22Rv1 (cell line): ENCODE measurements at regions not wholly inside any gene's neighbourhood (a gene's known extent, or its start where the extent isn't known, plus 50 kb on each side); places are given as distances from the start of the nearest gene placed in this dataset.

Experiments used
- ZFX ChIP-seq: fragments of 450-650 bp; IDR thresholded peaks from 2 replicates; pipeline ENCODE4 v1.6.1; 2017; ENCODE audit warnings: antibody characterized with exemption, borderline replicate concordance
- TF ChIP-seq, protein P1 (sequence below): fragments of 450-650 bp; IDR thresholded peaks from 2 replicates; pipeline ENCODE4 v1.5.1; 2017; ENCODE audit warnings: mild to moderate bottlenecking

DNA sequence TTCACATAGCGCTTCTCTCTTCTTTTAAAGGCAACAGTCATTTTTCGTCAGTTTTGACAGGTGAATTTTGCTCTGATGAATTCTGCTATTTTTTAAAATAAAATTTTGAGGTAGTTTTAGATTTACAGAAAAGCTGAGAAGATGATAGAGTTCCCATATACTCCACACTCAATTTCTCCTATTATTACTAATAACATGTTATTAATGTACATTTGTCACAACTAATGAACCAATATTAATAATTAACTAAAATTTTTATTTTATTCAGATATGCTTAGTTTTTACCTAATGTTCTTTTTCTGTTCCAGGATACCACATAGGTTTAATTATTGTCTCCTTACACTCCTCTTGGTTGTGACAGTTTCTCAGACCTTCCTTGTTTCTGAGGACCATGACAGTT is 197.0 kb downstream of the ZC3H11B start:
- TF ChIP-seq, protein P1, sequence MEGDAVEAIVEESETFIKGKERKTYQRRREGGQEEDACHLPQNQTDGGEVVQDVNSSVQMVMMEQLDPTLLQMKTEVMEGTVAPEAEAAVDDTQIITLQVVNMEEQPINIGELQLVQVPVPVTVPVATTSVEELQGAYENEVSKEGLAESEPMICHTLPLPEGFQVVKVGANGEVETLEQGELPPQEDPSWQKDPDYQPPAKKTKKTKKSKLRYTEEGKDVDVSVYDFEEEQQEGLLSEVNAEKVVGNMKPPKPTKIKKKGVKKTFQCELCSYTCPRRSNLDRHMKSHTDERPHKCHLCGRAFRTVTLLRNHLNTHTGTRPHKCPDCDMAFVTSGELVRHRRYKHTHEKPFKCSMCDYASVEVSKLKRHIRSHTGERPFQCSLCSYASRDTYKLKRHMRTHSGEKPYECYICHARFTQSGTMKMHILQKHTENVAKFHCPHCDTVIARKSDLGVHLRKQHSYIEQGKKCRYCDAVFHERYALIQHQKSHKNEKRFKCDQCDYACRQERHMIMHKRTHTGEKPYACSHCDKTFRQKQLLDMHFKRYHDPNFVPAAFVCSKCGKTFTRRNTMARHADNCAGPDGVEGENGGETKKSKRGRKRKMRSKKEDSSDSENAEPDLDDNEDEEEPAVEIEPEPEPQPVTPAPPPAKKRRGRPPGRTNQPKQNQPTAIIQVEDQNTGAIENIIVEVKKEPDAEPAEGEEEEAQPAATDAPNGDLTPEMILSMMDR: no peak
- TF ChIP-seq ZFX: no peak
